GM23338 (cell line): ENCODE measurements at regions not wholly inside any gene's neighbourhood (a gene's known extent, or its start where the extent isn't known, plus 50 kb on each side); places are given as distances from the start of the nearest gene placed in this dataset.

ENCODE experiments used
- ATAC-seq: fragments of 200-7000 bp; cut with Tn5 transposase; 3 replicates; pipeline ENCODE4 v1.9.1; 2020
- DNase-seq: peaks from one replicate; pipeline ENCODE4 v3.0.0-alpha.2; 2015; ENCODE audit warnings: low spot score
- H2AFZ ChIP-seq: fragments of 200-600 bp; sonication (generic); 2 replicates; pipeline ENCODE4 v1.8.0; 2016; ENCODE audit warnings: antibody characterized with exemption, mild to moderate bottlenecking, moderate library complexity
- H3F3A ChIP-seq: fragments of 200-600 bp; sonication (generic); replicated peaks from 2 replicates; pipeline ENCODE4 v1.8.0; 2017; ENCODE audit warnings: antibody characterized with exemption, mixed run types, low read depth
- H3K27ac ChIP-seq: fragments of 200-600 bp; sonication (generic); 2 replicates; pipeline ENCODE4 v1.6.1; 2016; ENCODE audit warnings: low read depth
- H3K27me3 ChIP-seq: fragments of 200-600 bp; sonication (generic); 2 replicates; pipeline ENCODE4 v1.8.0; 2016; ENCODE audit warnings: mild to moderate bottlenecking, mixed run types, moderate library complexity; ENCODE audit not compliant: insufficient read depth
- H3K36me3 ChIP-seq: fragments of 200-600 bp; sonication (generic); 2 replicates; pipeline ENCODE4 v1.8.0; 2016; ENCODE audit warnings: mild to moderate bottlenecking; ENCODE audit not compliant: insufficient read depth
- H3K4me1 ChIP-seq: fragments of 200-600 bp; sonication (generic); 2 replicates; pipeline ENCODE4 v1.8.0; 2016; ENCODE audit warnings: mild to moderate bottlenecking, moderate library complexity; ENCODE audit not compliant: insufficient read depth
- H3K4me2 ChIP-seq: fragments of 200-600 bp; sonication (generic); 2 replicates; pipeline ENCODE4 v1.7.1; 2017; ENCODE audit warnings: mixed run types
- H3K4me3 ChIP-seq: fragments of 200-600 bp; sonication (generic); 2 replicates; pipeline ENCODE4 v1.6.1; 2016; ENCODE audit warnings: mixed run types
- H3K79me2 ChIP-seq: fragments of 200-600 bp; sonication (generic); replicated peaks from 2 replicates; pipeline ENCODE4 v1.8.0; 2017; ENCODE audit warnings: mild to moderate bottlenecking; ENCODE audit not compliant: insufficient read depth
- H3K9me2 ChIP-seq: fragments of 200-600 bp; sonication (generic); 2 replicates; pipeline ENCODE4 v1.8.0; 2017; ENCODE audit not compliant: insufficient read depth
- H4K20me1 ChIP-seq: fragments of 200-600 bp; sonication (generic); replicated peaks from 2 replicates; pipeline ENCODE4 v1.8.0; 2017; ENCODE audit warnings: mild to moderate bottlenecking; ENCODE audit not compliant: insufficient read depth
- H3K27ac Mint-ChIP-seq: 2 replicates; pipeline ENCODE4 v1.8.0; 2020; ENCODE audit warnings: inconsistent platforms, mild to moderate bottlenecking, moderate library complexity, mixed read lengths
- H3K27me3 Mint-ChIP-seq: 3 replicates; pipeline ENCODE4 v1.8.0; 2022; ENCODE audit warnings: low read depth, mild to moderate bottlenecking, moderate library complexity, mixed read lengths, inconsistent platforms; ENCODE audit not compliant: insufficient read depth, poor library complexity
- H3K36me3 Mint-ChIP-seq: 3 replicates; pipeline ENCODE4 v1.8.0; 2021; ENCODE audit warnings: low read depth, mild to moderate bottlenecking, inconsistent platforms, moderate library complexity, mixed read lengths
- H3K4me1 Mint-ChIP-seq: 3 replicates; pipeline ENCODE4 v1.8.0; 2020; ENCODE audit warnings: mild to moderate bottlenecking, inconsistent platforms, mixed read lengths
- H3K4me3 Mint-ChIP-seq: 3 replicates; pipeline ENCODE4 v1.8.0; 2021; ENCODE audit warnings: moderate library complexity, mild to moderate bottlenecking, inconsistent platforms, mixed read lengths
- H3K9me3 Mint-ChIP-seq: 3 replicates; pipeline ENCODE4 v1.8.0; 2020; ENCODE audit warnings: moderate library complexity, mild to moderate bottlenecking, inconsistent platforms, mixed read lengths
- CREB1 ChIP-seq: fragments of 250-450 bp; sonication (Bioruptor Pico); IDR thresholded peaks from 2 replicates; pipeline ENCODE4 v1.5.0; 2020; ENCODE audit warnings: low read depth, mild to moderate bottlenecking, moderate library complexity
- EZH2 ChIP-seq: fragments of 200-600 bp; sonication (generic); IDR thresholded peaks from one replicate; pipeline ENCODE4 v1.8.0; 2017; ENCODE audit warnings: antibody characterized with exemption, mild to moderate bottlenecking, low read depth; ENCODE audit not compliant: unreplicated experiment
- EZH2phosphoT487 ChIP-seq: fragments of 200-600 bp; sonication (generic); IDR thresholded peaks from one replicate; pipeline ENCODE4 v1.8.1; 2018; ENCODE audit warnings: antibody characterized with exemption; ENCODE audit not compliant: unreplicated experiment
- JUNB ChIP-seq: IDR thresholded peaks from one replicate; pipeline ENCODE4 v1.6.1; 2016; ENCODE audit warnings: antibody characterized with exemption; ENCODE audit not compliant: unreplicated experiment
- NANOG ChIP-seq: IDR thresholded peaks from 2 replicates; pipeline ENCODE4 v1.6.1; 2016; ENCODE audit warnings: antibody characterized with exemption, borderline replicate concordance
- POLR2AphosphoS5 ChIP-seq: IDR thresholded peaks from 2 replicates; pipeline ENCODE4 v1.6.1; 2016; ENCODE audit warnings: antibody characterized with exemption, low read depth
- STAT1 ChIP-seq: IDR thresholded peaks from one replicate; pipeline ENCODE4 v1.6.1; 2016; ENCODE audit warnings: antibody characterized with exemption; ENCODE audit not compliant: unreplicated experiment
- ZNF114 ChIP-seq: fragments of 250-450 bp; sonication (Bioruptor Pico); IDR thresholded peaks from 2 replicates; pipeline ENCODE4 v1.5.0; 2020; ENCODE audit warnings: mild to moderate bottlenecking, moderate library complexity
- ZNF331 ChIP-seq: fragments of 250-450 bp; sonication (Bioruptor Pico); IDR thresholded peaks from 2 replicates; pipeline ENCODE4 v1.5.0; 2020; ENCODE audit warnings: low read depth, mild to moderate bottlenecking, moderate library complexity
- TF ChIP-seq, protein P1 (sequence below): IDR thresholded peaks from one replicate; pipeline ENCODE4 v1.6.1; 2018; ENCODE audit warnings: antibody characterized with exemption; ENCODE audit not compliant: unreplicated experiment
- TF ChIP-seq, protein P2 (sequence below): IDR thresholded peaks from 2 replicates; pipeline ENCODE4 v1.6.1; 2016; ENCODE audit warnings: antibody characterized with exemption
- TF ChIP-seq, protein P3 (sequence below), 2 experiments: fragments of 200-600 bp in 1 of 2; sonication (generic) in 1 of 2; conservative IDR thresholded peaks; 2 replicates each; pipeline versions ENCODE4 v1.5.1 to v1.6.1; 2016 to 2017; ENCODE audit warnings: antibody characterized with exemption in 2 of 2, low read depth in 2 of 2, mild to moderate bottlenecking in 2 of 2, moderate library complexity in 1 of 2

DNA sequence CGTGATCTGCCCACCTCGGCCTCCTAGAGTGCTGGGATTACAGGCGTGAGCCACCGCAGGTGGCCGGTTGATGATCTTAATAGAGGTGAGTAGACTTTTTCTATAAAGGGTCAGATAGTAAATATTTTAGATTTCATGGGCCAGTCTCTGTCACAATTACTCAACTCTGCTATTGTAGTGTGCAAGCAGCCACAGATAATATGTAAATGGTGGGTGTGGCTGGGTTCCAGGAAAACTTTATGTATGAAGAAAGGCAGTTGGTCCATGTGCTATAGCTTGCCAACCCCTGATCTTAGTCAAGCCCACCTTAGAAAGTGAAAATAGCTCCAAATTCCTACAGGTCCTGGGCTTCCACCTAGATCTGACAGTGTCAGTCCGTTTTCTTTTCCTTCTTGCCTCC is 94.9 kb upstream of the PMFBP1 start:
- Histone ChIP-seq H3K79me2 (no peaks in the 10 kb centered on the region), H3K4me1 (peaks cover 5% of the 10 kb centered on the region; the same call in 1 of the 2 replicates), H2AFZ (no peak overlapping the region), H3K27me3 (no peaks in the 10 kb centered on the region), H3K4me2 (no peak overlapping the region), H3K4me3 (no peak overlapping the region), H3K36me3 (no peaks in the 10 kb centered on the region), H4K20me1 (no peaks in the 10 kb centered on the region), H3F3A (no peaks in the 10 kb centered on the region), H3K9me2 (no peaks in the 10 kb centered on the region; the same call in 1 of the 2 replicates), H3K27ac (no peak overlapping the region)
- Mint-ChIP-seq H3K4me1 (peaks cover 7% of the 10 kb centered on the region; the same call in 2 of the 3 replicates), H3K27me3 (no peaks in the 10 kb centered on the region), H3K4me3 (no peak overlapping the region), H3K36me3 (peaks cover 4% of the 10 kb centered on the region; the same call in 1 of the 3 replicates), H3K9me3 (no peaks in the 10 kb centered on the region), H3K27ac (no peak overlapping the region)
- no peak for TF ChIP-seq POLR2AphosphoS5
- no peak for TF ChIP-seq NANOG
- DNase-seq (no peak), ATAC-seq (no peak)

DNA sequence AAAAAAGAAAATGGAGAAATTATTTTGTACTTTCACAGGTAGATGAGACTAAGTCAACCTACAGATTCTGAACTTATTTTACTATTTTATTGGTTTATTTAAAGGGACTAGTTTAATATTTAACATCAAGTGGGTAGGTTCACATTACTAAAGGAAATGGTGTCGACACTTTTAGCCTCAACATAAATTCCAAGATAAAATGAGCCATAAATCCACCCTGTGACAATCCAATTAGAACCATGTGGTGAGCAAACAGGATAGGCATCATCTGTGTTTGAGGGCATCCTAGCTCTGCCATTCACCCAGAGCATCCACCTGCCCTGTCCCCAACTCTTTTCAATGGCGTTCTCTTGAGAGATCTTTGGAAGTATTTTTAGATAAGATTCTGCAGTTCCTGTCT is 92.8 kb upstream of the PMFBP1 start:
- no peaks in the 10 kb centered on the region for H3K27me3 ChIP-seq
- H2AFZ ChIP-seq: no peak overlapping the region
- no peaks in the 10 kb centered on the region for H3F3A ChIP-seq
- H3K27ac ChIP-seq: no peak overlapping the region
- Mint-ChIP-seq H3K27me3 (no peaks in the 10 kb centered on the region), H3K4me1 (peaks cover 7% of the 10 kb centered on the region; the same call in 2 of the 3 replicates), H3K4me3 (no peak overlapping the region), H3K36me3 (peaks cover 4% of the 10 kb centered on the region; the same call in 1 of the 3 replicates), H3K27ac (no peak overlapping the region), H3K9me3 (no peaks in the 10 kb centered on the region)
- H3K79me2 ChIP-seq: no peaks in the 10 kb centered on the region
- H4K20me1 ChIP-seq: no peaks in the 10 kb centered on the region
- H3K4me3 ChIP-seq: no peak overlapping the region
- H3K4me1 ChIP-seq: peaks cover 5% of the 10 kb centered on the region; the same call in 1 of the 2 replicates
- no peak for ATAC-seq
- no peak overlapping the region for H3K4me2 ChIP-seq
- H3K36me3 ChIP-seq: no peaks in the 10 kb centered on the region
- H3K9me2 ChIP-seq: no peaks in the 10 kb centered on the region; the same call in 1 of the 2 replicates
- no peak for DNase-seq
- TF ChIP-seq ZNF331 (no peak), STAT1 (no peak), ZNF114 (CRISPR knock-in tag) (no peak), EZH2phosphoT487 (no peak), CREB1 (no peak), NANOG (no peak), POLR2AphosphoS5 (no peak), EZH2 (no peak), JUNB (no peak)
- TF ChIP-seq, protein P1, sequence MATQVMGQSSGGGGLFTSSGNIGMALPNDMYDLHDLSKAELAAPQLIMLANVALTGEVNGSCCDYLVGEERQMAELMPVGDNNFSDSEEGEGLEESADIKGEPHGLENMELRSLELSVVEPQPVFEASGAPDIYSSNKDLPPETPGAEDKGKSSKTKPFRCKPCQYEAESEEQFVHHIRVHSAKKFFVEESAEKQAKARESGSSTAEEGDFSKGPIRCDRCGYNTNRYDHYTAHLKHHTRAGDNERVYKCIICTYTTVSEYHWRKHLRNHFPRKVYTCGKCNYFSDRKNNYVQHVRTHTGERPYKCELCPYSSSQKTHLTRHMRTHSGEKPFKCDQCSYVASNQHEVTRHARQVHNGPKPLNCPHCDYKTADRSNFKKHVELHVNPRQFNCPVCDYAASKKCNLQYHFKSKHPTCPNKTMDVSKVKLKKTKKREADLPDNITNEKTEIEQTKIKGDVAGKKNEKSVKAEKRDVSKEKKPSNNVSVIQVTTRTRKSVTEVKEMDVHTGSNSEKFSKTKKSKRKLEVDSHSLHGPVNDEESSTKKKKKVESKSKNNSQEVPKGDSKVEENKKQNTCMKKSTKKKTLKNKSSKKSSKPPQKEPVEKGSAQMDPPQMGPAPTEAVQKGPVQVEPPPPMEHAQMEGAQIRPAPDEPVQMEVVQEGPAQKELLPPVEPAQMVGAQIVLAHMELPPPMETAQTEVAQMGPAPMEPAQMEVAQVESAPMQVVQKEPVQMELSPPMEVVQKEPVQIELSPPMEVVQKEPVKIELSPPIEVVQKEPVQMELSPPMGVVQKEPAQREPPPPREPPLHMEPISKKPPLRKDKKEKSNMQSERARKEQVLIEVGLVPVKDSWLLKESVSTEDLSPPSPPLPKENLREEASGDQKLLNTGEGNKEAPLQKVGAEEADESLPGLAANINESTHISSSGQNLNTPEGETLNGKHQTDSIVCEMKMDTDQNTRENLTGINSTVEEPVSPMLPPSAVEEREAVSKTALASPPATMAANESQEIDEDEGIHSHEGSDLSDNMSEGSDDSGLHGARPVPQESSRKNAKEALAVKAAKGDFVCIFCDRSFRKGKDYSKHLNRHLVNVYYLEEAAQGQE: no peak
- TF ChIP-seq, protein P2, sequence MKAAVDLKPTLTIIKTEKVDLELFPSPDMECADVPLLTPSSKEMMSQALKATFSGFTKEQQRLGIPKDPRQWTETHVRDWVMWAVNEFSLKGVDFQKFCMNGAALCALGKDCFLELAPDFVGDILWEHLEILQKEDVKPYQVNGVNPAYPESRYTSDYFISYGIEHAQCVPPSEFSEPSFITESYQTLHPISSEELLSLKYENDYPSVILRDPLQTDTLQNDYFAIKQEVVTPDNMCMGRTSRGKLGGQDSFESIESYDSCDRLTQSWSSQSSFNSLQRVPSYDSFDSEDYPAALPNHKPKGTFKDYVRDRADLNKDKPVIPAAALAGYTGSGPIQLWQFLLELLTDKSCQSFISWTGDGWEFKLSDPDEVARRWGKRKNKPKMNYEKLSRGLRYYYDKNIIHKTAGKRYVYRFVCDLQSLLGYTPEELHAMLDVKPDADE: no peak
- TF ChIP-seq, protein P3, sequence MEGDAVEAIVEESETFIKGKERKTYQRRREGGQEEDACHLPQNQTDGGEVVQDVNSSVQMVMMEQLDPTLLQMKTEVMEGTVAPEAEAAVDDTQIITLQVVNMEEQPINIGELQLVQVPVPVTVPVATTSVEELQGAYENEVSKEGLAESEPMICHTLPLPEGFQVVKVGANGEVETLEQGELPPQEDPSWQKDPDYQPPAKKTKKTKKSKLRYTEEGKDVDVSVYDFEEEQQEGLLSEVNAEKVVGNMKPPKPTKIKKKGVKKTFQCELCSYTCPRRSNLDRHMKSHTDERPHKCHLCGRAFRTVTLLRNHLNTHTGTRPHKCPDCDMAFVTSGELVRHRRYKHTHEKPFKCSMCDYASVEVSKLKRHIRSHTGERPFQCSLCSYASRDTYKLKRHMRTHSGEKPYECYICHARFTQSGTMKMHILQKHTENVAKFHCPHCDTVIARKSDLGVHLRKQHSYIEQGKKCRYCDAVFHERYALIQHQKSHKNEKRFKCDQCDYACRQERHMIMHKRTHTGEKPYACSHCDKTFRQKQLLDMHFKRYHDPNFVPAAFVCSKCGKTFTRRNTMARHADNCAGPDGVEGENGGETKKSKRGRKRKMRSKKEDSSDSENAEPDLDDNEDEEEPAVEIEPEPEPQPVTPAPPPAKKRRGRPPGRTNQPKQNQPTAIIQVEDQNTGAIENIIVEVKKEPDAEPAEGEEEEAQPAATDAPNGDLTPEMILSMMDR (conservative IDR thresholded peaks at IDR 0.05; ENCODE audit: low read depth in 2 of 2): no peak
